OCI-LY3 (cell line): ENCODE measurements at regions not wholly inside any gene's neighbourhood (a gene's known extent, or its start where the extent isn't known, plus 50 kb on each side); places are given as distances from the start of the nearest gene placed in this dataset.

ENCODE experiments used
- CTCF ChIP-seq: fragments of 200-600, 300-600 bp; sonication (generic); IDR thresholded peaks from 2 replicates; pipeline ENCODE4 v1.5.1; 2014; ENCODE audit warnings: antibody characterized with exemption, low read length, low read depth
- EZH2phosphoT487 ChIP-seq: fragments of 200-600 bp; shearing (Covaris generic); IDR thresholded peaks from 2 replicates; pipeline ENCODE4 v1.6.1; 2018; ENCODE audit warnings: antibody characterized with exemption, mixed run types, low read depth

GRCh38 chr22:49392841-49393510, 434.7 kb downstream of the BRD1 start:
- no peak for TF ChIP-seq EZH2phosphoT487
- no peak for TF ChIP-seq CTCF
